22Rv1 (cell line): ENCODE measurements at regions not wholly inside any gene's neighbourhood (a gene's known extent, or its start where the extent isn't known, plus 50 kb on each side); places are given as distances from the start of the nearest gene placed in this dataset.

Experiments
- ZFX ChIP-seq: fragments of 450-650 bp; IDR thresholded peaks from 2 replicates; pipeline ENCODE4 v1.6.1; 2017; ENCODE audit warnings: antibody characterized with exemption, borderline replicate concordance
- TF ChIP-seq, protein P1 (sequence below): fragments of 450-650 bp; IDR thresholded peaks from 2 replicates; pipeline ENCODE4 v1.5.1; 2017; ENCODE audit warnings: mild to moderate bottlenecking

DNA sequence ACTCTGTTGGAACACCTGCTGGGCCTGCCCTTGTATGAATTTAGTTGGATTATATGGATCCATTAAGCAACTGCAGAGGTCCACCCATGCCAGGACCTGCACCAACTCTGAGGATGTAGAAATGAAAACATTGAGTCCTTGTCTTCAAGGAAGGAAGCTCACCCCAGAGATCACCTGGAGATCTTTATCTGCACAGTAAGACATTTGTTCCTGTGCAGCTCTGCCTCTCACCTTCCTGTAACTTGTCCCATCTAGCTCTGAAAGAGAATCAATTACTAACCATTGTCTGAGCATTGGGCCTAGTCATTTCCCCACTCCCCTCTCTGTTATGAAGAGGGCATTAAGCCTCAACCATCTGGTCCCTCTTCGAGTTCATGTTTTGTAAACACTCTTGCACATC, 105.2 kb upstream of the YWHAQ start:
- TF ChIP-seq, protein P1, sequence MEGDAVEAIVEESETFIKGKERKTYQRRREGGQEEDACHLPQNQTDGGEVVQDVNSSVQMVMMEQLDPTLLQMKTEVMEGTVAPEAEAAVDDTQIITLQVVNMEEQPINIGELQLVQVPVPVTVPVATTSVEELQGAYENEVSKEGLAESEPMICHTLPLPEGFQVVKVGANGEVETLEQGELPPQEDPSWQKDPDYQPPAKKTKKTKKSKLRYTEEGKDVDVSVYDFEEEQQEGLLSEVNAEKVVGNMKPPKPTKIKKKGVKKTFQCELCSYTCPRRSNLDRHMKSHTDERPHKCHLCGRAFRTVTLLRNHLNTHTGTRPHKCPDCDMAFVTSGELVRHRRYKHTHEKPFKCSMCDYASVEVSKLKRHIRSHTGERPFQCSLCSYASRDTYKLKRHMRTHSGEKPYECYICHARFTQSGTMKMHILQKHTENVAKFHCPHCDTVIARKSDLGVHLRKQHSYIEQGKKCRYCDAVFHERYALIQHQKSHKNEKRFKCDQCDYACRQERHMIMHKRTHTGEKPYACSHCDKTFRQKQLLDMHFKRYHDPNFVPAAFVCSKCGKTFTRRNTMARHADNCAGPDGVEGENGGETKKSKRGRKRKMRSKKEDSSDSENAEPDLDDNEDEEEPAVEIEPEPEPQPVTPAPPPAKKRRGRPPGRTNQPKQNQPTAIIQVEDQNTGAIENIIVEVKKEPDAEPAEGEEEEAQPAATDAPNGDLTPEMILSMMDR: no peak
- TF ChIP-seq ZFX: no peak
